ENCODE measurements at regions not wholly inside any gene's neighbourhood (a gene's known extent, or its start where the extent isn't known, plus 50 kb on each side); places are given as distances from the start of the nearest gene placed in this dataset.
"Not testable (repeated sequence)": the region's sequence is repeated elsewhere in the genome, so short reads cannot be mapped to it uniquely, and the experiment has no call there.

DNA sequence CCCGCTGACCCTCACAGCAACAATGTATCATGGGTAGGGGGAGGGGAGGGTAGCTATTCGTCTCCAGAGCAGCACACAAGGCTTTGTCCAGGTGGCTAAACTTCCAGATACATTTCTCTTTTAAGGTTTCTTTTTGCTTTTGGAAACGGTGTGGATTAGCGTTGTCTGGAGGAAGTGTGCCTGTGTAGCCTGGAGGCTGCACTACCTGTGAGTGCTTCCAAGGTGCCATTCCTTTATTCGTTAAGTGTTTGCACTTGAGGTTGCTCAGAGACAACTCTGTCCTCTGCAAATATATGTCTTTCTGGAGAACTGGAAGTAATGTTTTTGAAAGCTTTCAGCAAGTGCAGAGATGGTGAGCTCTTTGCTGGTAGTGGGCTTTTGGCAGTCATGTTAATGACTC is 53.1 kb downstream of the HSFY1 start:
- not testable (repeated sequence) for DNase-seq (ENCODE audit: low spot score)

DNA sequence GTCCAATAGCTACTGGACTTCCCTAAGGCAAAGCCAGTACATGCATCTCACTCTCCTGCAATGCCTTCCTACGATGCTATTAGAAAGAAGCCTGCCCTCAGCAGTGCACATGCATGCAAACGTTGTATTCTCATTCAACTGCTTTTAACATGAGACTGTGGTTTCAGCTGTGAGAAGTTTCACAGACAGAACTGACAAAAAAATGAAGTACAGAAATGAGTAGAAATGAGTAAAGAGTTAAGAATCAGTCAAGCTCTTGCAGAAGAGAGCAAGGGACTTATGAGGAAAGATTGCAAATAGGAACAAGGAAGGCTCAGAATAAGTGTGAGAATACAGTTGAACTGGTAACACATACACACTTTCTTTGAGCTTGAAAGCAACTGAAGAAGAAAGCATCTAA is 54.8 kb downstream of the HSFY1 start:
- not testable (repeated sequence) for DNase-seq (ENCODE audit: low spot score)

DNA sequence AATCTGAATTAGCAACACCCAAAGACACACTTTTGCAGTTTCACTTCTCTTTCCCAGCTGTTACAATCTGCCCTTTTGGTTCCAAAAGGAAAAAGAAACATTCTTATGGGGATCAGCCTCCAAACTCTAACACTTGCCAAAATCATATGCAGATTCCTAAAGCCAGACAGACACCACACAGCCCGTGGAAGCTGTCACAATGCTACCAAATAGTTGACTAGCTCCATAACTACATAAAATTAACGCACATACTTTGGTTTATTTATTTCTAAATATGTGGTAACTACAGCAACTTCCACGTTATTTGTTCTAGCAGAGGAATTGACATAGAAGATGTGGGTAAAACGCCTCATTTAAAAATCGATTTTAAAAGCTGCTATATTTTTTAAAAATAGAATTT is 59.7 kb downstream of the HSFY1 start:
- not testable (repeated sequence) for DNase-seq (ENCODE audit: low spot score)

DNA sequence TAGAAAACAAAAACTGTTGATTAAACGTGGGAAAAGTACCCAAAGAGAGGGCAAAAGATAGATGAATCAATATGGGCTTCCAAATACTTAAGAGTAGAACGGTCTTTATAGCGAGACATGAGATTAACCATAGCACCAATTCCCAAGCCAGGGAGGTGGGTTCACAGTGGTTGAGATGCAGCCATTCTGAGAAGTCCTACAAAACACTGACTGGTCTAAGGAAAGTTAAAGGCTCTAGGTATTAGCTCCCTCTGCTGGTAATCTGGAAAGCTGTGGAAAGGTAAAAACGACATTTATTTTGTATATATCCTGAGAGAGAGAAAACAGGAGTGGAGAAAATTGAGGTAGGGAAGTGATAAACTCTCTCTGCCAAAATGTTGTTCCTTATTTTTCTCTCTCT is 61.7 kb downstream of the HSFY1 start:
- not testable (repeated sequence) for DNase-seq (ENCODE audit: low spot score)

DNA sequence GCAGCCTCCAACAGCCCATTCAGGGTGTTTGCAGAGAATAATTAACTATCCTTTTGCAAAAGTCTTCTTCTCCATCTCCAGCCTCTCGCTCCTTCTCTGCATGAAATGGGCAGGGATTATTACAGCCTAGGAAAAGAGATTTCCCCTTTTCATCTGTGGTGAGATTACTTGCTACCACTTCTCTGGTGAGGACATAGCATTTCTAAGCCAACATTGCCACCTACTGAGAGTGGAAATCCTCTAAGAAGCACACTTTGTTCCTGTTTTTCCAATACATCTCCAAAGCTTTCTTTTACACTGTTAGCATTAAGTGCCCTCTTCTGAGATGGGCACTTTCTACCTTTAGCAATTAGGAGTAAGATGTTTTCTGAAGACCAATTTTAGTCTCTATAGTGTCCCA is 69.3 kb downstream of the HSFY1 start:
- not testable (repeated sequence) for DNase-seq (ENCODE audit: low spot score)

DNA sequence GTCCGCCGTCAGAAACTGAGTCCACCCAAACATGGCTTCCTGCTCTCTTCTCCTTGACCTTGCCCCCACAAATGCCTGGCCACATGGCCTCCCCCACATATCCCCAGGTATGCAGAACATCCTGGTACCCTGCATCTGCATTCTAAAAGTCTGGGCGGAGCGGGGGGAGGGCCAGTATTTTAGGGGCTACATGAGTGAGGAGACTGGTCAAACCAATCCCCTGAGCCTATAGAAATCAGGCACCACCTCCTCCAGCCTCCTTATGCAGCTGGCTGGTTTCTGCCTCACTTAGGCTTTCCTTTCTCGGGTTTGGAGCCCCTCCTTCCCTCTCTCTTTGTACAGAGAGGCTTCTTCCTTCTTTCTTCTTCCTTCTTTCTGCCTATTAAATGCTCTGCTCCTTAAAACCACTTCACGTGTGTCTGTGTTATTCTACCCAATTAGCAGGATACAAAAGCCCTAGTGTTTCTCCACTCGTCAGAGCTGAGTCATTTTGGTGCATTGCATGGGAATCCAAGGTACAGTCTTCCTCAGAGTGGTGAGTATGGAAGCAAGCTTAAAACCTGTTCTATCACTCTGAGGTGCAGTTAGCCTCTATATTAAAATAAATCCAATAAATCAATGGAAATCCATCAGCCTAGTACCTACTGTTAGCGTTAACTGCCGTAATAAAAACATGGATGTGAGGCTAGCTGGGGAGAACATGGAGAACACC is 83.4 kb downstream of the HSFY1 start:
- not testable (repeated sequence) for DNase-seq (ENCODE audit: low spot score)

DNA sequence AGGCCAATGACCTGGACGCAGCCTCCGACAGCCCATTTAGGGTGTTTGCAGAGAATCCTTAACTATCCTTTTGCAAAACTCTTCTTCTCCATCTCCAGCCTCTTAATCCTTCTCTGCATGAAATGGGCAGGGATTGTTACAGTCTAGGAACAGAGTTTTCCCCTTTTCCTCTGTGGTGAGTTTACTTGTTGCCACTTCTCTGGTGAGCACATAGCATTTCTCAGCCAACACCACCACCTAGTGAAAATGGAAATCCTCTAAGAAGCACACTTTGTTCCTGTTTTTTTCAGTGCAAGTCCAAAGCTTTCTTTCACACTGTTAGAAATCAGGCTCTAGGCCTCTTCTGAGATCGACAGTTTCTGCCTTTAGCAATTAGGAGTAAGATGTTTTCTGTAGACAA is 84.1 kb downstream of the HSFY1 start:
- DNase-seq (ENCODE audit: low spot score) = not testable (repeated sequence)

DNA sequence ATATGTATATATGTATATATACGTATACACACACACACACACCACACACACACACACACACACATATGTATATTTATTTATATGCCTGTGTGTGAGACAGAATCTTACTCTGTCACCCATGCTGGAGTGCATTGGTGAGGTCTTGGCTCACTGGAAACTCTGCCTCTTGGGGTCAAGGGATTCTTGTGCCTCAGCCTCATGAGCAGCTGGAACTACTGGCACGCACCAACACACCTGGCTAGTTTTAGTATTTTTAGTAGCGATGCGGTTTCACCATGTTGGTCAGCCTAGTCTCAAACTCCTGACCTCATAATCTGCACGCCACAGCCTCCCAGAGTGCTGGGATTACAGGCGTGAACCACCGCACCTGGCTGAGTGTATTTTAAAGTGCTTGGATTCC is 85.1 kb downstream of the HSFY1 start:
- not testable (repeated sequence) for DNase-seq (ENCODE audit: low spot score)

DNA sequence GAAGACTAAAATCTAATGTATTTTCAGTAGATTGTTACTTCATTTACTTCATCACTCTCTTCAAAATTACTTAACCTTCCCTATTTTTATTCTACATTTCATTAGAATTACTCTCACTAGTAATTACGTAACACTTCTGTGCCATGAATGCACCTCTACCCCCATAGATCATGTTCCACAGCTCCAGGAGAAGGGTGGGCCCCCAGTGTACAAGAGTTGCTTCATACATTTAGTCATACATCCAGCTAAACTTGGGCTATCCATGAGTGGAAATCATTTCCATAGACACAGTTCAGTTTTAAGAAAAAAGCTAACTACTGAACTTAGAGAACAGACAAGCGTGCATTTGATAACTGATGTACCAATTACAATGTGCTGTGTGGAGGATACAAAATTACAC is 104.2 kb downstream of the HSFY1 start:
- DNase-seq (ENCODE audit: low spot score) = no peak

DNA sequence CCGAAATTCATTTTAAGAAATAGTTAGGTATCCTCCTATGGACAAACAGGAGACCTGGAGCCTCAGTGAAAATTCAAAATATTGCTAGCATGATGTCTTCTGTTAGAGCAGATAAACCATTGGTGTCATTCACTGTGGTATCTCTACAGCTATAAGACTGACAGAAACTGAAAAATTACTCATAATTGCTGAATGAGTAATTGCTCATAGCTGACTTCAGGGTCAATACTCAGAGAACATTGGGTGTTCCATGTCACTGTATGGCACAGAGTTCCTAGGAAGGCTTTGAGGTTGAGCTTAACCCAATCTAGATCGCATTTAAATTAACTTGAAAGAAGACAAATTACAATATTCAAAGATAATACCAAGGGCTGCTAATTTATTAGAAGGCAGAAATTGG is 109.0 kb downstream of the HSFY2 start:
- no peak for DNase-seq (ENCODE audit: low spot score)

DNA sequence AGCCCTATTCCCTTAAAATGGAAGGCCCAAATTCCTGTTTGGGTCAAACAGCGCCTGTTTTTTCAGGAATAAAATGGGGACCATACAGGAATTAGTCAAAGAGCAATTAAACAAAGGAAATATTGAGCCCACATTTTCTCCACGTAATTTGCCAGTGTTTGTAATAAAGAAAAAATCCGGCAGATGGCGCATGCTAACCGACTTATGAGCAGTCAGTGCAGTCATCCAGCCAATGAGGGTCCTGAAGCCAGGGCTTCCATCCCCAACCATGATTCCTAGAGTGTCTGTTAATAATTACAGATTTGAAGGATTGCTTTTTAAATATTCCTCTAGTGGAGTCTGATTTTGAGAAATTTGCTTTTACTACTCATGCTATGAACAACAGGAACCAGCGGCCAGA is 103.7 kb downstream of the HSFY2 start:
- DNase-seq (ENCODE audit: low spot score) = peak; percentile 19

DNA sequence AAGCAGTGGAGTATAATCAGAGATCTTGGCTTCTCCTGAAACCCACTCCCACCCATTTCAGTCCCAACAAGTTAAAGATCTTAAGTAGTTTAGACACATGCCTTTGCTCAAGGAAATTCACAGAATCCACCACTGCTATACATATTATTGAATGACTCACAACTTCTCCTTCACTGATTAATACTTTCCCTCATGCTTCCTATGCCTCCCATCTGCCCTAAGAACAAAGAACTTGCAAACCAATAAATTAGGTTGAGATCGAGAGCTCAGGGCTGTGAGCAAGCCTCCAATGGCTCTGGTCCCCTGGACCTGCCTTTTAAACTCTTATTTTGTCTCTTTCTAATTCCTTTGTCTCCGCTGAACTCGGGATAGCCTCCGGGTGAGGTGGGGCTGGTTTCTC is 101.6 kb downstream of the HSFY2 start:
- DNase-seq (ENCODE audit: low spot score) = no peak

DNA sequence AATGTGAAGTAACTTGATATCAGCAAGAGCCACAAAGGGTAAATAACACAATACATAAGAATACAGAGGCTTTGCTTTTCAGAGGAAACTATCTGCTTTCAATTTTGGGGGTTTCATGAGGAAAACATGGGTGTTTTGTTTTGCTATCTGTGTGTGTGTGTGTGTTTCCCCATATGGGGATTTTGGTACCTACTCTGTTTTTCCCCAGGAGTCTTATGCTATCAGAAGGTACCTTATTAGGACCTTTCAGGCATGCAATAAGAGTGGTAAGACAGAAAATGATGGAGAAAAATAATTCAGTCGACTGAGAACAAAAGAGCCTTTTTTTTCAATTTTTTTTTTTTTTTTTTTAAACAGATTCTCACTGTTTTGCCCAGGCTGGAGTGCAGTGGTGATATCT is 87.5 kb downstream of the HSFY2 start:
- not testable (repeated sequence) for DNase-seq (ENCODE audit: low spot score)

DNA sequence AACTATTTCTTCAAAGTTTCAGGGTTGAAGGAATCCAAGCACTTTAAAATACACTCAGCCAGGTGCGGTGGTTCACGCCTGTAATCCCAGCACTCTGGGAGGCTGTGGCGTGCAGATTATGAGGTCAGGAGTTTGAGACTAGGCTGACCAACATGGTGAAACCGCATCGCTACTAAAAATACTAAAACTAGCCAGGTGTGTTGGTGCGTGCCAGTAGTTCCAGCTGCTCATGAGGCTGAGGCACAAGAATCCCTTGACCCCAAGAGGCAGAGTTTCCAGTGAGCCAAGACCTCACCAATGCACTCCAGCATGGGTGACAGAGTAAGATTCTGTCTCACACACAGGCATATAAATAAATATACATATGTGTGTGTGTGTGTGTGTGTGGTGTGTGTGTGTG is 85.2 kb downstream of the HSFY2 start:
- not testable (repeated sequence) for DNase-seq (ENCODE audit: low spot score)

DNA sequence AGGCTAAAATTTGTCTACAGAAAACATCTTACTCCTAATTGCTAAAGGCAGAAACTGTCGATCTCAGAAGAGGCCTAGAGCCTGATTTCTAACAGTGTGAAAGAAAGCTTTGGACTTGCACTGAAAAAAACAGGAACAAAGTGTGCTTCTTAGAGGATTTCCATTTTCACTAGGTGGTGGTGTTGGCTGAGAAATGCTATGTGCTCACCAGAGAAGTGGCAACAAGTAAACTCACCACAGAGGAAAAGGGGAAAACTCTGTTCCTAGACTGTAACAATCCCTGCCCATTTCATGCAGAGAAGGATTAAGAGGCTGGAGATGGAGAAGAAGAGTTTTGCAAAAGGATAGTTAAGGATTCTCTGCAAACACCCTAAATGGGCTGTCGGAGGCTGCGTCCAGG is 84.1 kb downstream of the HSFY2 start:
- not testable (repeated sequence) for DNase-seq (ENCODE audit: low spot score)

DNA sequence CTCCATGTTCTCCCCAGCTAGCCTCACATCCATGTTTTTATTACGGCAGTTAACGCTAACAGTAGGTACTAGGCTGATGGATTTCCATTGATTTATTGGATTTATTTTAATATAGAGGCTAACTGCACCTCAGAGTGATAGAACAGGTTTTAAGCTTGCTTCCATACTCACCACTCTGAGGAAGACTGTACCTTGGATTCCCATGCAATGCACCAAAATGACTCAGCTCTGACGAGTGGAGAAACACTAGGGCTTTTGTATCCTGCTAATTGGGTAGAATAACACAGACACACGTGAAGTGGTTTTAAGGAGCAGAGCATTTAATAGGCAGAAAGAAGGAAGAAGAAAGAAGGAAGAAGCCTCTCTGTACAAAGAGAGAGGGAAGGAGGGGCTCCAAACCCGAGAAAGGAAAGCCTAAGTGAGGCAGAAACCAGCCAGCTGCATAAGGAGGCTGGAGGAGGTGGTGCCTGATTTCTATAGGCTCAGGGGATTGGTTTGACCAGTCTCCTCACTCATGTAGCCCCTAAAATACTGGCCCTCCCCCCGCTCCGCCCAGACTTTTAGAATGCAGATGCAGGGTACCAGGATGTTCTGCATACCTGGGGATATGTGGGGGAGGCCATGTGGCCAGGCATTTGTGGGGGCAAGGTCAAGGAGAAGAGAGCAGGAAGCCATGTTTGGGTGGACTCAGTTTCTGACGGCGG is 83.5 kb downstream of the HSFY2 start:
- not testable (repeated sequence) for DNase-seq (ENCODE audit: low spot score)

DNA sequence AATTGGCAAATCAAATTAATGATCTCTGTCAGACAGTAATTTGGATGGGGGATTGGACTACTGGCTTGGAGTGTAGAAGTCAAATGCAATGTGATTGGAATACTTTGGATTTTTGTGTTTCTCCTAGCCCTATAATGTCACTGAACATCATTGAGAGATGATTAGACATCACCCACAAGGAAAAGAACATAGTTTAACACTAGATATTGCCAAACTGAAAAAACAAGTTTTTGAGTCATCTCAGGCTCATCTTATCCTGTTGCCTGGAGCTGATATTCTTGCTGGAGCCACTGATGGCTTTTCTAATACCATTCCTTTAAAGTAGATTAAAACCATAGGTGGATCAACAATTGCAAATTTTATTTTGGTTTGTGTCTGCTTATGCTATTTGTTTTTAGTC is 76.7 kb downstream of the HSFY2 start:
- DNase-seq (ENCODE audit: low spot score) = not testable (repeated sequence)

DNA sequence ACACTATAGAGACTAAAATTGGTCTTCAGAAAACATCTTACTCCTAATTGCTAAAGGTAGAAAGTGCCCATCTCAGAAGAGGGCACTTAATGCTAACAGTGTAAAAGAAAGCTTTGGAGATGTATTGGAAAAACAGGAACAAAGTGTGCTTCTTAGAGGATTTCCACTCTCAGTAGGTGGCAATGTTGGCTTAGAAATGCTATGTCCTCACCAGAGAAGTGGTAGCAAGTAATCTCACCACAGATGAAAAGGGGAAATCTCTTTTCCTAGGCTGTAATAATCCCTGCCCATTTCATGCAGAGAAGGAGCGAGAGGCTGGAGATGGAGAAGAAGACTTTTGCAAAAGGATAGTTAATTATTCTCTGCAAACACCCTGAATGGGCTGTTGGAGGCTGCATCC is 69.3 kb downstream of the HSFY2 start:
- DNase-seq (ENCODE audit: low spot score) = not testable (repeated sequence)

DNA sequence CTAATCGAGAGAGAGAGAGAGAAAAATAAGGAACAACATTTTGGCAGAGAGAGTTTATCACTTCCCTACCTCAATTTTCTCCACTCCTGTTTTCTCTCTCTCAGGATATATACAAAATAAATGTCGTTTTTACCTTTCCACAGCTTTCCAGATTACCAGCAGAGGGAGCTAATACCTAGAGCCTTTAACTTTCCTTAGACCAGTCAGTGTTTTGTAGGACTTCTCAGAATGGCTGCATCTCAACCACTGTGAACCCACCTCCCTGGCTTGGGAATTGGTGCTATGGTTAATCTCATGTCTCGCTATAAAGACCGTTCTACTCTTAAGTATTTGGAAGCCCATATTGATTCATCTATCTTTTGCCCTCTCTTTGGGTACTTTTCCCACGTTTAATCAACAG is 61.8 kb downstream of the HSFY2 start:
- not testable (repeated sequence) for DNase-seq (ENCODE audit: low spot score)

DNA sequence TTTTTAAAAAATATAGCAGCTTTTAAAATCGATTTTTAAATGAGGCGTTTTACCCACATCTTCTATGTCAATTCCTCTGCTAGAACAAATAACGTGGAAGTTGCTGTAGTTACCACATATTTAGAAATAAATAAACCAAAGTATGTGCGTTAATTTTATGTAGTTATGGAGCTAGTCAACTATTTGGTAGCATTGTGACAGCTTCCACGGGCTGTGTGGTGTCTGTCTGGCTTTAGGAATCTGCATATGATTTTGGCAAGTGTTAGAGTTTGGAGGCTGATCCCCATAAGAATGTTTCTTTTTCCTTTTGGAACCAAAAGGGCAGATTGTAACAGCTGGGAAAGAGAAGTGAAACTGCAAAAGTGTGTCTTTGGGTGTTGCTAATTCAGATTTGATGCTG is 59.8 kb downstream of the HSFY2 start:
- not testable (repeated sequence) for DNase-seq (ENCODE audit: low spot score)

DNA sequence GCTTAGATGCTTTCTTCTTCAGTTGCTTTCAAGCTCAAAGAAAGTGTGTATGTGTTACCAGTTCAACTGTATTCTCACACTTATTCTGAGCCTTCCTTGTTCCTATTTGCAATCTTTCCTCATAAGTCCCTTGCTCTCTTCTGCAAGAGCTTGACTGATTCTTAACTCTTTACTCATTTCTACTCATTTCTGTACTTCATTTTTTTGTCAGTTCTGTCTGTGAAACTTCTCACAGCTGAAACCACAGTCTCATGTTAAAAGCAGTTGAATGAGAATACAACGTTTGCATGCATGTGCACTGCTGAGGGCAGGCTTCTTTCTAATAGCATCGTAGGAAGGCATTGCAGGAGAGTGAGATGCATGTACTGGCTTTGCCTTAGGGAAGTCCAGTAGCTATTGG is 54.8 kb downstream of the HSFY2 start:
- DNase-seq (ENCODE audit: low spot score) = not testable (repeated sequence)

DNA sequence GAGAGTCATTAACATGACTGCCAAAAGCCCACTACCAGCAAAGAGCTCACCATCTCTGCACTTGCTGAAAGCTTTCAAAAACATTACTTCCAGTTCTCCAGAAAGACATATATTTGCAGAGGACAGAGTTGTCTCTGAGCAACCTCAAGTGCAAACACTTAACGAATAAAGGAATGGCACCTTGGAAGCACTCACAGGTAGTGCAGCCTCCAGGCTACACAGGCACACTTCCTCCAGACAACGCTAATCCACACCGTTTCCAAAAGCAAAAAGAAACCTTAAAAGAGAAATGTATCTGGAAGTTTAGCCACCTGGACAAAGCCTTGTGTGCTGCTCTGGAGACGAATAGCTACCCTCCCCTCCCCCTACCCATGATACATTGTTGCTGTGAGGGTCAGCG is 53.1 kb downstream of the HSFY2 start:
- DNase-seq (ENCODE audit: low spot score) = not testable (repeated sequence)
